WTC11 (cell line): ENCODE measurements at regions not wholly inside any gene's neighbourhood (a gene's known extent, or its start where the extent isn't known, plus 50 kb on each side); places are given as distances from the start of the nearest gene placed in this dataset.

Source experiments
- ATAC-seq: fragments of 200-7000 bp; cut with Tn5 transposase; 2 replicates; pipeline ENCODE4 v1.10.0; 2021; ENCODE audit warnings: mild to moderate bottlenecking, moderate library complexity
- CTCF ChIA-PET: fragments of 300-600 bp; sonication (Branson Sonifier 250); formaldehyde crosslinking; loops from one replicate; lab custom pipeline; 2021; ENCODE audit warnings: antibody characterized with exemption; lab: Charles Lee
- POLR2A ChIA-PET: fragments of 350-600 bp; sonication (Branson Sonifier 250); formaldehyde crosslinking; loops from one replicate; lab custom pipeline; 2021; ENCODE audit warnings: antibody characterized with exemption; lab: Charles Lee
- DNase-seq: peaks from one replicate; pipeline ENCODE4 v3.0.0; 2021; ENCODE audit warnings: low spot score
- H3K27ac Mint-ChIP-seq: 2 replicates; pipeline ENCODE4 v1.8.0; 2021; ENCODE audit warnings: mixed read lengths
- H3K27me3 Mint-ChIP-seq: 2 replicates; pipeline ENCODE4 v1.8.0; 2021; ENCODE audit warnings: low read depth, mild to moderate bottlenecking, moderate library complexity, mixed read lengths
- H3K36me3 Mint-ChIP-seq: 2 replicates; pipeline ENCODE4 v1.8.0; 2021; ENCODE audit warnings: mixed read lengths
- H3K4me1 Mint-ChIP-seq: 2 replicates; pipeline ENCODE4 v1.8.0; 2022; ENCODE audit warnings: mixed read lengths
- H3K4me3 Mint-ChIP-seq: 2 replicates; pipeline ENCODE4 v1.8.0; 2021; ENCODE audit warnings: mild to moderate bottlenecking, moderate library complexity, mixed read lengths
- H3K9me3 Mint-ChIP-seq: 2 replicates; pipeline ENCODE4 v1.8.0; 2021; ENCODE audit warnings: mixed read lengths
- CBFB ChIP-seq: sonication (generic); formaldehyde crosslinking; IDR thresholded peaks from 2 replicates; pipeline ENCODE4 v1.8.1; 2022; ENCODE audit warnings: mild to moderate bottlenecking, low read depth, missing genetic modification reagents
- ELF4 ChIP-seq: sonication (generic); formaldehyde crosslinking; IDR thresholded peaks from 2 replicates; pipeline ENCODE4 v1.8.1; 2022; ENCODE audit warnings: low read depth, mild to moderate bottlenecking, moderate library complexity, missing genetic modification reagents
- ESRRA ChIP-seq: sonication (generic); formaldehyde crosslinking; IDR thresholded peaks from 2 replicates; pipeline ENCODE4 v1.8.1; 2022; ENCODE audit warnings: mild to moderate bottlenecking, missing genetic modification reagents, borderline replicate concordance
- ETV6 ChIP-seq: sonication (generic); formaldehyde crosslinking; IDR thresholded peaks from 2 replicates; pipeline ENCODE4 v1.8.1; 2022; ENCODE audit warnings: mild to moderate bottlenecking, missing genetic modification reagents
- JAZF1 ChIP-seq: fragments of 250-450 bp; sonication (Bioruptor Pico); IDR thresholded peaks from 2 replicates; pipeline ENCODE4 v1.9.0; 2021; ENCODE audit warnings: moderate library complexity, mild to moderate bottlenecking, inconsistent platforms
- KAT7 ChIP-seq: sonication (generic); formaldehyde crosslinking; IDR thresholded peaks from 2 replicates; pipeline ENCODE4 v1.8.1; 2023; ENCODE audit warnings: missing genetic modification reagents, mild to moderate bottlenecking, borderline replicate concordance
- MYBL2 ChIP-seq: sonication (generic); formaldehyde crosslinking; IDR thresholded peaks from 2 replicates; pipeline ENCODE4 v1.8.1; 2023; ENCODE audit warnings: mild to moderate bottlenecking, moderate library complexity, missing genetic modification reagents
- NR2C2 ChIP-seq: sonication (generic); formaldehyde crosslinking; IDR thresholded peaks from 2 replicates; pipeline ENCODE4 v1.8.0; 2022; ENCODE audit warnings: mild to moderate bottlenecking, missing genetic modification reagents
- PRRX2 ChIP-seq: fragments of 250-450 bp; sonication (Bioruptor Pico); IDR thresholded peaks from 2 replicates; pipeline ENCODE4 v1.8.0; 2021; ENCODE audit warnings: mild to moderate bottlenecking
- ZNF219 ChIP-seq: sonication (generic); formaldehyde crosslinking; IDR thresholded peaks from 2 replicates; pipeline ENCODE4 v1.8.0; 2023; ENCODE audit warnings: missing genetic modification reagents, mild to moderate bottlenecking, borderline replicate concordance
- ZNF416 ChIP-seq: fragments of 250-450 bp; sonication (Bioruptor Pico); IDR thresholded peaks from 2 replicates; pipeline ENCODE4 v1.9.0; 2021; ENCODE audit warnings: mild to moderate bottlenecking, inconsistent platforms
- TF ChIP-seq, protein P1 (sequence below): fragments of 200-600 bp; IDR thresholded peaks from 2 replicates; pipeline ENCODE4 v1.8.0; 2022; ENCODE audit warnings: antibody characterized with exemption
- TF ChIP-seq, protein P2 (sequence below): fragments of 250-450 bp; sonication (Bioruptor Pico); IDR thresholded peaks from 2 replicates; pipeline ENCODE4 v1.9.0; 2021; ENCODE audit warnings: mild to moderate bottlenecking
- TF ChIP-seq, protein P3 (sequence below): fragments of 250-450 bp; sonication (Bioruptor Pico); conservative IDR thresholded peaks from 2 replicates; pipeline ENCODE4 v1.9.0; 2021; ENCODE audit warnings: mild to moderate bottlenecking
- TF ChIP-seq, protein P4 (sequence below): sonication (generic); formaldehyde crosslinking; IDR thresholded peaks from 2 replicates; pipeline ENCODE4 v1.8.1; 2023; ENCODE audit warnings: mild to moderate bottlenecking, missing genetic modification reagents
- TF ChIP-seq, protein P5 (sequence below): sonication (generic); formaldehyde crosslinking; IDR thresholded peaks from 2 replicates; pipeline ENCODE4 v1.8.1; 2022; ENCODE audit warnings: mild to moderate bottlenecking, moderate library complexity, missing genetic modification reagents
- TF ChIP-seq, protein P6 (sequence below): sonication (generic); formaldehyde crosslinking; IDR thresholded peaks from 2 replicates; pipeline ENCODE4 v1.8.1; 2022; ENCODE audit warnings: missing genetic modification reagents, borderline replicate concordance

DNA sequence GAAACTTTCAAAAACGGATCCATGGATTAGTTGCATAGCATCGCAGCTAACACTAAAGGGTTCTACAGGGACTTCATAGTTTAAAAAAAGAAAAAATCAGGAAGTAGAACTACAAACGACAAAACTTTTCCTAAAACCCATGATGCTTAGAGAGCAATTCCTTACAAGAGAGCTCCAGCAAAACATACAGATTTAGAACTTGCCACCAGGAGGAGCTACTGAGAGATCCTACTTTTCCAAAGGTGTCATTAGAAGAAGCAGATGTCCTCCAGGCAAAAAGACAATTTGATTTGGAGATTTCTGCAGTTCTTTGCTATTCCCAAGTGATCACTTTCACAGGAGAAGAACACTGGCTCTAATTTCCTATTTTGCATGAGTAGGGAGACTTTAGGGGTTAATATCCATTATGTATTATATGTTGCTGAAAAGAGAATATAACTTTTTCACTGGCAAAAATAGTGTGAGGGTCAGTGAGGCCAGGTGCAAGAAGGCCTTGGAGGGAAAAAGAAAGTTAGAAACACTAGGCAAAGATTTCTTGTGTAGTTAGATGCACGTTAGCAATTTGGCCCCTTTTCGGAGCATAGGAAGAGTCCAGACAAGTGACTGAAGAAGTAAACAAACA lies 436.2 kb downstream of the SUCLG1 start:
- Mint-ChIP-seq H3K36me3 (no peaks in the 10 kb centered on the region), H3K9me3 (0 out of 2 replicates have a peak, but pooled peaks cover 3% of the 10 kb centered on the region), H3K27me3 (no peaks in the 10 kb centered on the region), H3K27ac (no peak overlapping the region), H3K4me1 (no peaks in the 10 kb centered on the region), H3K4me3 (no peak overlapping the region)
- CTCF ChIA-PET: interaction anchor here (0.6 to 1.6 kb wide), 22 partner anchors 8 to 293 kb away, joined by 3 to 18 read pairs (median 5); no protein-coding TSS in a partner anchor
- POLR2A ChIA-PET: no interaction called here
- ATAC-seq (peak; percentile 77), DNase-seq (peak; percentile 22)
- TF ChIP-seq, protein P1, sequence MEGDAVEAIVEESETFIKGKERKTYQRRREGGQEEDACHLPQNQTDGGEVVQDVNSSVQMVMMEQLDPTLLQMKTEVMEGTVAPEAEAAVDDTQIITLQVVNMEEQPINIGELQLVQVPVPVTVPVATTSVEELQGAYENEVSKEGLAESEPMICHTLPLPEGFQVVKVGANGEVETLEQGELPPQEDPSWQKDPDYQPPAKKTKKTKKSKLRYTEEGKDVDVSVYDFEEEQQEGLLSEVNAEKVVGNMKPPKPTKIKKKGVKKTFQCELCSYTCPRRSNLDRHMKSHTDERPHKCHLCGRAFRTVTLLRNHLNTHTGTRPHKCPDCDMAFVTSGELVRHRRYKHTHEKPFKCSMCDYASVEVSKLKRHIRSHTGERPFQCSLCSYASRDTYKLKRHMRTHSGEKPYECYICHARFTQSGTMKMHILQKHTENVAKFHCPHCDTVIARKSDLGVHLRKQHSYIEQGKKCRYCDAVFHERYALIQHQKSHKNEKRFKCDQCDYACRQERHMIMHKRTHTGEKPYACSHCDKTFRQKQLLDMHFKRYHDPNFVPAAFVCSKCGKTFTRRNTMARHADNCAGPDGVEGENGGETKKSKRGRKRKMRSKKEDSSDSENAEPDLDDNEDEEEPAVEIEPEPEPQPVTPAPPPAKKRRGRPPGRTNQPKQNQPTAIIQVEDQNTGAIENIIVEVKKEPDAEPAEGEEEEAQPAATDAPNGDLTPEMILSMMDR: peak; percentile 61; the same call in 1 of the 2 replicates
- TF ChIP-seq, protein P2, sequence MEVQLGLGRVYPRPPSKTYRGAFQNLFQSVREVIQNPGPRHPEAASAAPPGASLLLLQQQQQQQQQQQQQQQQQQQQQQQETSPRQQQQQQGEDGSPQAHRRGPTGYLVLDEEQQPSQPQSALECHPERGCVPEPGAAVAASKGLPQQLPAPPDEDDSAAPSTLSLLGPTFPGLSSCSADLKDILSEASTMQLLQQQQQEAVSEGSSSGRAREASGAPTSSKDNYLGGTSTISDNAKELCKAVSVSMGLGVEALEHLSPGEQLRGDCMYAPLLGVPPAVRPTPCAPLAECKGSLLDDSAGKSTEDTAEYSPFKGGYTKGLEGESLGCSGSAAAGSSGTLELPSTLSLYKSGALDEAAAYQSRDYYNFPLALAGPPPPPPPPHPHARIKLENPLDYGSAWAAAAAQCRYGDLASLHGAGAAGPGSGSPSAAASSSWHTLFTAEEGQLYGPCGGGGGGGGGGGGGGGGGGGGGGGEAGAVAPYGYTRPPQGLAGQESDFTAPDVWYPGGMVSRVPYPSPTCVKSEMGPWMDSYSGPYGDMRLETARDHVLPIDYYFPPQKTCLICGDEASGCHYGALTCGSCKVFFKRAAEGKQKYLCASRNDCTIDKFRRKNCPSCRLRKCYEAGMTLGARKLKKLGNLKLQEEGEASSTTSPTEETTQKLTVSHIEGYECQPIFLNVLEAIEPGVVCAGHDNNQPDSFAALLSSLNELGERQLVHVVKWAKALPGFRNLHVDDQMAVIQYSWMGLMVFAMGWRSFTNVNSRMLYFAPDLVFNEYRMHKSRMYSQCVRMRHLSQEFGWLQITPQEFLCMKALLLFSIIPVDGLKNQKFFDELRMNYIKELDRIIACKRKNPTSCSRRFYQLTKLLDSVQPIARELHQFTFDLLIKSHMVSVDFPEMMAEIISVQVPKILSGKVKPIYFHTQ: no peak

DNA sequence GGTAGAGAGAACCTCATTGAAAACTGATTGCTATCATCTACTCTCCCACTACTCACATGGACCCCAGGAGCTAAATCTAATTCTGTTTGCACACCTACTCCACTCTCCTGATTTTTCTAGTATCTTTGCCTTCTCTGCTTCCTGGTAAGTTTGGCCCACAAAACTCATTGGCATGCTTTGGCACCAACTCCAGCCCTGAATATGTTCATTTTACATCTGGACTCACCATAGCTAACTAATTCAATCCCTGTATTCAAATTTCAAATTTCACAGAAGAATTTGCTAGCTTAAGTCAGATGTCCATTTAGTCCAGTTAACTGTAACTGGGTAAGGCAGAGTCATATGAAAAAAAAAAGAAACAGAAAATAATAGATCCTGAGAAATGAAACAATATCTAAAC lies 442.1 kb downstream of the SUCLG1 start:
- no peaks in the 10 kb centered on the region for H3K27me3 Mint-ChIP-seq
- TF ChIP-seq, protein P3, sequence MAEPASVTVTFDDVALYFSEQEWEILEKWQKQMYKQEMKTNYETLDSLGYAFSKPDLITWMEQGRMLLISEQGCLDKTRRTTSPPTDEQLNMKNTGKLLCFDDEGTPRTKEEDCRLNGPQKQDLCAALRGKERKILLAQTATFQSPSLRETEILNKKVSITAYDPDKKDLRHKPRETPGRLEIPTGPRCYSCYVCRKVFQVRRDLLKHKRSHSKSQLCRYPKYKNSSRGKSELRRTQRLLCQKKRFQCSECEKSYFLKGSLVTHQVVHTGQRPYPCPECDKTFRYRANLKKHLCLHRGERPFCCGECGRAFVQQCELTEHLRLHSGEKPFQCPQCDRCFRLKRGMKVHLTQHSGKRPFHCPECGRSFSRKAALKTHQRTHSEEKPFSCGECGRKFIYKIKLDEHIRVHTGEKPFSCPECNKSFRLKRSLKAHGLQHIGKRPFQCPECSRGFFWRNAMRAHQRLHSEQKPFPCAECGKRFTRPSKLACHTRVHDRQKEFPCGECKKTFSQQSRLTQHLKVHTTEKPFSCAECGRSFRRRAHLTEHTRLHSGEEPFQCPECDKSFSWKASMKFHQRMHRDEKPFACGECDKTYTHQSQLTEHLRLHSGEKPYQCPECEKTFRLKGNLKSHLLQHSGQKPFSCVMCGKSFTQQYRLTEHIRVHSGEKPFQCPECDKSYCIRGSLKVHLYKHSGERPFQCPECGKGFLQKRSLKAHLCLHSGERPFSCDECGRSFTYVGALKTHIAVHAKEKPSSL (CRISPR knock-in tag): no peak
- TF ChIP-seq ZNF219 (CRISPR knock-in tag): no peak
- TF ChIP-seq, all 79 proteins: peak for 0
- Mint-ChIP-seq H3K9me3 (peaks cover 5% of the 10 kb centered on the region; the same call in 1 of the 2 replicates), H3K4me1 (no peaks in the 10 kb centered on the region), H3K27ac (no peak overlapping the region), H3K36me3 (no peaks in the 10 kb centered on the region), H3K4me3 (no peak overlapping the region)
- ATAC-seq (no peak), DNase-seq (no peak)
- ChIA-PET POLR2A (no interaction called here), CTCF (interaction anchor here (1.2 kb wide), 1 partner anchor 298 kb away, joined by 3 read pairs; no protein-coding TSS in a partner anchor)

DNA sequence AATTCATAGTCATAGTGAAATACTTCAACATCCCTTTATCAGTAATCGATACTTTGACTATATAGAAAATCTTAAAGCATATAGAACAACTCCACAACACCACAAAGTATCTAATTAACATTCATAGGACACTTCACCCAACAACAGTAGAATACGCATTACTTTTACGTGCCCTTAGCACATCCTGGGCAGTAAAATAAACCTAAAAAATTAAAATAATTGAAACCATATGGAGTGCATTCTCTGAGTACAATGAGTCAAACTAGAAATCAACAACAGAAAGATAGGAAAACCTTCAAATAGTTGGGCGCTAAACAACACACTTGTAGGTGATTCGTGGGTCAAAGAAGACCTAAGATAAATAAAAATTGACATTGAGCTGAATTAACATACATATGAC lies 442.9 kb downstream of the SUCLG1 start:
- no peaks in the 10 kb centered on the region for H3K36me3 Mint-ChIP-seq
- ATAC-seq: no peak
- H3K4me1 Mint-ChIP-seq: no peaks in the 10 kb centered on the region
- H3K9me3 Mint-ChIP-seq: peaks cover 5% of the 10 kb centered on the region; the same call in 1 of the 2 replicates
- no peak for DNase-seq
- no peaks in the 10 kb centered on the region for H3K27me3 Mint-ChIP-seq
- ChIA-PET CTCF (no interaction called here), POLR2A (no interaction called here)
- no peak overlapping the region for H3K4me3 Mint-ChIP-seq
- no peak overlapping the region for H3K27ac Mint-ChIP-seq
- TF ChIP-seq, protein P4, sequence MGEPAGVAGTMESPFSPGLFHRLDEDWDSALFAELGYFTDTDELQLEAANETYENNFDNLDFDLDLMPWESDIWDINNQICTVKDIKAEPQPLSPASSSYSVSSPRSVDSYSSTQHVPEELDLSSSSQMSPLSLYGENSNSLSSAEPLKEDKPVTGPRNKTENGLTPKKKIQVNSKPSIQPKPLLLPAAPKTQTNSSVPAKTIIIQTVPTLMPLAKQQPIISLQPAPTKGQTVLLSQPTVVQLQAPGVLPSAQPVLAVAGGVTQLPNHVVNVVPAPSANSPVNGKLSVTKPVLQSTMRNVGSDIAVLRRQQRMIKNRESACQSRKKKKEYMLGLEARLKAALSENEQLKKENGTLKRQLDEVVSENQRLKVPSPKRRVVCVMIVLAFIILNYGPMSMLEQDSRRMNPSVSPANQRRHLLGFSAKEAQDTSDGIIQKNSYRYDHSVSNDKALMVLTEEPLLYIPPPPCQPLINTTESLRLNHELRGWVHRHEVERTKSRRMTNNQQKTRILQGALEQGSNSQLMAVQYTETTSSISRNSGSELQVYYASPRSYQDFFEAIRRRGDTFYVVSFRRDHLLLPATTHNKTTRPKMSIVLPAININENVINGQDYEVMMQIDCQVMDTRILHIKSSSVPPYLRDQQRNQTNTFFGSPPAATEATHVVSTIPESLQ (CRISPR knock-in tag): no peak
- TF ChIP-seq CBFB (CRISPR knock-in tag) (no peak), ETV6 (CRISPR knock-in tag) (no peak), NR2C2 (no peak), ZNF416 (CRISPR knock-in tag) (no peak)

DNA sequence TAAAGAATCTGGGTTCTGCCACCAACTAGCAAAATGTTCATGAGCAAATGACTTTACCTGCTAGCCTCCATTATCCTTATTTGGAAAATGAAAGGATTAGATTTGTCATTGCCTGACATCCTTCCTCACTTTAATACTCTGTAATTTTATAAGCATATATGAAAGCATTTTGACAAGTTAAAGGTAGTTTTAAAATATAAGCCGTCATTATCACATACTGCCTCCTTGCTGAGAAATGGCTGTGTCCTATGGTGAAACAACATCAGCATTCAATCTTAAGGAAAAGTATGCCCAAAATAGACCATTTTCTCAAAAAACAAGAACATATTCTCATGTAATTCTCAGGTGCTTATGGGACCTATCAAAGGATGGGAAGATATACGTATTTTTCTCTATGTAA lies 461.2 kb downstream of the SUCLG1 start:
- Mint-ChIP-seq H3K36me3 (no peaks in the 10 kb centered on the region), H3K9me3 (no peaks in the 10 kb centered on the region), H3K4me1 (peaks cover 15% of the 10 kb centered on the region), H3K27me3 (no peaks in the 10 kb centered on the region), H3K27ac (no peak overlapping the region), H3K4me3 (no peak overlapping the region)
- ChIA-PET CTCF (no interaction called here), POLR2A (no interaction called here)
- DNase-seq: no peak
- no peak for ATAC-seq
- no peak for TF ChIP-seq JAZF1 (CRISPR knock-in tag)
- TF ChIP-seq, protein P5, sequence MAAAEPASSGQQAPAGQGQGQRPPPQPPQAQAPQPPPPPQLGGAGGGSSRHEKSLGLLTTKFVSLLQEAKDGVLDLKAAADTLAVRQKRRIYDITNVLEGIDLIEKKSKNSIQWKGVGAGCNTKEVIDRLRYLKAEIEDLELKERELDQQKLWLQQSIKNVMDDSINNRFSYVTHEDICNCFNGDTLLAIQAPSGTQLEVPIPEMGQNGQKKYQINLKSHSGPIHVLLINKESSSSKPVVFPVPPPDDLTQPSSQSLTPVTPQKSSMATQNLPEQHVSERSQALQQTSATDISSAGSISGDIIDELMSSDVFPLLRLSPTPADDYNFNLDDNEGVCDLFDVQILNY (CRISPR knock-in tag): no peak
- TF ChIP-seq ELF4 (CRISPR knock-in tag): no peak
- TF ChIP-seq MYBL2 (CRISPR knock-in tag): no peak
- TF ChIP-seq, protein P6, sequence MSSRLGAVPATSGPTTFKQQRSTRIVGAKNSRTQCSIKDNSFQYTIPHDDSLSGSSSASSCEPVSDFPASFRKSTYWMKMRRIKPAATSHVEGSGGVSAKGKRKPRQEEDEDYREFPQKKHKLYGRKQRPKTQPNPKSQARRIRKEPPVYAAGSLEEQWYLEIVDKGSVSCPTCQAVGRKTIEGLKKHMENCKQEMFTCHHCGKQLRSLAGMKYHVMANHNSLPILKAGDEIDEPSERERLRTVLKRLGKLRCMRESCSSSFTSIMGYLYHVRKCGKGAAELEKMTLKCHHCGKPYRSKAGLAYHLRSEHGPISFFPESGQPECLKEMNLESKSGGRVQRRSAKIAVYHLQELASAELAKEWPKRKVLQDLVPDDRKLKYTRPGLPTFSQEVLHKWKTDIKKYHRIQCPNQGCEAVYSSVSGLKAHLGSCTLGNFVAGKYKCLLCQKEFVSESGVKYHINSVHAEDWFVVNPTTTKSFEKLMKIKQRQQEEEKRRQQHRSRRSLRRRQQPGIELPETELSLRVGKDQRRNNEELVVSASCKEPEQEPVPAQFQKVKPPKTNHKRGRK (CRISPR knock-in tag): no peak
- TF ChIP-seq ESRRA (CRISPR knock-in tag): no peak
- TF ChIP-seq KAT7 (CRISPR knock-in tag): no peak
- no peak for TF ChIP-seq PRRX2 (CRISPR knock-in tag)
